Muscle layer of duodenum (tissue), 2 donors: ENCODE measurements at regions not wholly inside any gene's neighbourhood (a gene's known extent, or its start where the extent isn't known, plus 50 kb on each side); places are given as distances from the start of the nearest gene placed in this dataset.

Experiments
- H3K27ac ChIP-seq: one replicate; pipeline ENCODE4 v1.7.0; 2013; ENCODE audit warnings: mild to moderate bottlenecking, low read length
- H3K27me3 ChIP-seq: one replicate; pipeline ENCODE4 v1.7.0; 2013; ENCODE audit warnings: low read depth, mild to moderate bottlenecking, control low read depth, low read length
- H3K36me3 ChIP-seq, 2 donors: one replicate each; pipeline ENCODE4 v1.7.0; 2013; ENCODE audit warnings: low read length in 2 of 2, control low read depth in 1 of 2, mild to moderate bottlenecking in 1 of 2; ENCODE audit not compliant: insufficient read depth in 2 of 2, control insufficient read depth in 1 of 2
- H3K4me1 ChIP-seq, 2 donors: one replicate each; pipeline ENCODE4 v1.7.0; 2013; ENCODE audit warnings: low read length in 2 of 2, mild to moderate bottlenecking in 2 of 2, control low read depth in 1 of 2, moderate library complexity in 1 of 2; ENCODE audit not compliant: insufficient read depth in 2 of 2, control insufficient read depth in 1 of 2
- H3K4me3 ChIP-seq, 2 donors: one replicate each; pipeline ENCODE4 v1.7.0; 2013; ENCODE audit warnings: low read length in 2 of 2, low read depth in 1 of 2, mild to moderate bottlenecking in 1 of 2
- H3K9me3 ChIP-seq, 2 donors: one replicate each; pipeline ENCODE4 v1.7.0; 2013; ENCODE audit warnings: low read length in 2 of 2, control low read depth in 1 of 2, mild to moderate bottlenecking in 1 of 2; ENCODE audit not compliant: control insufficient read depth in 1 of 2
- donor health status: healthy.

- Histone ChIP-seq H3K27me3 (no peaks in the 10 kb centered on the region), H3K4me3 (no peak overlapping the region), H3K36me3 (no peaks in the 10 kb centered on the region), H3K27ac (no peak overlapping the region), H3K4me1 (no peaks in the 10 kb centered on the region), H3K9me3 (no peaks in the 10 kb centered on the region)
Measured at GRCh38 chr4:176979416-176979815, 186.7 kb upstream of the VEGFC start.

- no peaks in the 10 kb centered on the region for H3K9me3 ChIP-seq
- no peaks in the 10 kb centered on the region for H3K36me3 ChIP-seq
- H3K27ac ChIP-seq = no peak overlapping the region
- H3K4me3 ChIP-seq = no peak overlapping the region
- no peaks in the 10 kb centered on the region for H3K27me3 ChIP-seq
- H3K4me1 ChIP-seq = no peaks in the 10 kb centered on the region
Measured at GRCh38 chr4:176981074-176981473, 188.4 kb upstream of the VEGFC start.

GRCh38 chr4:176981551-176981950, 188.8 kb upstream of the VEGFC start:
- no peak overlapping the region for H3K27ac ChIP-seq
- no peaks in the 10 kb centered on the region for H3K36me3 ChIP-seq
- H3K9me3 ChIP-seq = no peaks in the 10 kb centered on the region
- no peak overlapping the region for H3K4me3 ChIP-seq
- no peaks in the 10 kb centered on the region for H3K27me3 ChIP-seq
- H3K4me1 ChIP-seq = no peaks in the 10 kb centered on the region

- no peaks in the 10 kb centered on the region for H3K4me1 ChIP-seq
- no peak overlapping the region for H3K4me3 ChIP-seq
- no peak overlapping the region for H3K27ac ChIP-seq
- no peaks in the 10 kb centered on the region for H3K9me3 ChIP-seq
- no peaks in the 10 kb centered on the region for H3K27me3 ChIP-seq
- no peaks in the 10 kb centered on the region for H3K36me3 ChIP-seq
Measured at GRCh38 chr4:176988226-176988625, 195.5 kb upstream of the VEGFC start.

GRCh38 chr4:176989186-176989585, 196.5 kb upstream of the VEGFC start:
- H3K9me3 ChIP-seq = no peaks in the 10 kb centered on the region
- no peaks in the 10 kb centered on the region for H3K4me1 ChIP-seq
- no peak overlapping the region for H3K4me3 ChIP-seq
- H3K36me3 ChIP-seq = no peaks in the 10 kb centered on the region
- no peaks in the 10 kb centered on the region for H3K27me3 ChIP-seq
- no peak overlapping the region for H3K27ac ChIP-seq

GRCh38 chr4:176999935-177000543, 207.3 kb upstream of the VEGFC start:
- peaks cover 0 to 7% of the 10 kb centered on the region in 2 donors for H3K9me3 ChIP-seq
- no peak overlapping the region for H3K27ac ChIP-seq
- H3K36me3 ChIP-seq = no peaks in the 10 kb centered on the region
- H3K27me3 ChIP-seq = no peaks in the 10 kb centered on the region
- H3K4me3 ChIP-seq = no peak overlapping the region
- no peaks in the 10 kb centered on the region for H3K4me1 ChIP-seq

- H3K4me3 ChIP-seq = no peak overlapping the region
- H3K27me3 ChIP-seq = no peaks in the 10 kb centered on the region
- H3K4me1 ChIP-seq = no peaks in the 10 kb centered on the region
- no peaks in the 10 kb centered on the region for H3K36me3 ChIP-seq
- H3K27ac ChIP-seq = no peak overlapping the region
- H3K9me3 ChIP-seq = peaks cover 0 to 7% of the 10 kb centered on the region in 2 donors
Measured at GRCh38 chr4:177001271-177002175, 208.8 kb upstream of the VEGFC start.

- Histone ChIP-seq H3K27ac (no peak overlapping the region), H3K27me3 (no peaks in the 10 kb centered on the region), H3K4me3 (no peak overlapping the region), H3K4me1 (no peaks in the 10 kb centered on the region), H3K9me3 (no peaks in the 10 kb centered on the region), H3K36me3 (no peaks in the 10 kb centered on the region)
Measured at GRCh38 chr4:177005674-177006230, 213.0 kb upstream of the VEGFC start.

- H3K9me3 ChIP-seq = no peaks in the 10 kb centered on the region
- no peaks in the 10 kb centered on the region for H3K4me1 ChIP-seq
- no peak overlapping the region for H3K27ac ChIP-seq
- no peak overlapping the region for H3K4me3 ChIP-seq
- no peaks in the 10 kb centered on the region for H3K36me3 ChIP-seq
- H3K27me3 ChIP-seq = no peaks in the 10 kb centered on the region
Measured at GRCh38 chr4:177006331-177006730, 213.6 kb upstream of the VEGFC start.

GRCh38 chr4:177008071-177008835, 215.5 kb upstream of the VEGFC start:
- H3K9me3 ChIP-seq = peaks cover 3 to 5% of the 10 kb centered on the region in 2 donors
- no peaks in the 10 kb centered on the region for H3K36me3 ChIP-seq
- no peaks in the 10 kb centered on the region for H3K27me3 ChIP-seq
- no peak overlapping the region for H3K27ac ChIP-seq
- H3K4me1 ChIP-seq = no peaks in the 10 kb centered on the region
- no peak overlapping the region for H3K4me3 ChIP-seq
